Osteoblast (primary cell): ENCODE measurements at regions not wholly inside any gene's neighbourhood (a gene's known extent, or its start where the extent isn't known, plus 50 kb on each side); places are given as distances from the start of the nearest gene placed in this dataset.

ENCODE experiments used
- DNase-seq: peaks from one replicate; pipeline ENCODE4 v3.0.0; 2011; ENCODE audit warnings: low spot score, mixed read lengths; ENCODE audit not compliant: insufficient read length; ENCODE audit errors: missing footprints
- H2AFZ ChIP-seq: 2 replicates; pipeline ENCODE4 v1.6.0; 2011; ENCODE audit warnings: mild to moderate bottlenecking, low read length
- H3K27ac ChIP-seq: 2 replicates; pipeline ENCODE4 v1.5.1; 2011; ENCODE audit warnings: mild to moderate bottlenecking, low read depth, low read length, moderate library complexity
- H3K27me3 ChIP-seq: 2 replicates; pipeline ENCODE4 v1.6.0; 2012; ENCODE audit warnings: mild to moderate bottlenecking, control low read depth, inconsistent platforms, low read length, moderate library complexity; ENCODE audit not compliant: insufficient read depth
- H3K36me3 ChIP-seq: 2 replicates; pipeline ENCODE4 v1.5.1; 2011; ENCODE audit warnings: mild to moderate bottlenecking, low read length, control low read depth, moderate library complexity; ENCODE audit not compliant: insufficient read depth
- H3K4me1 ChIP-seq: 2 replicates; pipeline ENCODE4 v1.5.1; 2011; ENCODE audit warnings: mild to moderate bottlenecking, low read length, control low read depth, moderate library complexity; ENCODE audit not compliant: insufficient read depth
- H3K4me2 ChIP-seq: 2 replicates; pipeline ENCODE4 v1.6.0; 2011; ENCODE audit warnings: mild to moderate bottlenecking, low read length; ENCODE audit not compliant: insufficient read depth
- H3K4me3 ChIP-seq: fragments of 200-600 bp; sonication (generic); 3 replicates; pipeline ENCODE4 v1.5.1; 2012; ENCODE audit warnings: mild to moderate bottlenecking, low read length, inconsistent platforms; ENCODE audit not compliant: insufficient read depth
- H3K79me2 ChIP-seq: 2 replicates; pipeline ENCODE4 v1.6.0; 2012; ENCODE audit warnings: mild to moderate bottlenecking, low read length, control low read depth, inconsistent platforms; ENCODE audit not compliant: insufficient read depth
- H3K9me3 ChIP-seq: 2 replicates; pipeline ENCODE4 v1.5.1; 2011; ENCODE audit warnings: low read depth, low read length, control low read depth
- H4K20me1 ChIP-seq: 2 replicates; pipeline ENCODE4 v1.6.0; 2012; ENCODE audit warnings: mild to moderate bottlenecking, low read length, control low read depth; ENCODE audit not compliant: insufficient read depth
- CTCF ChIP-seq: IDR thresholded peaks from 2 replicates; pipeline ENCODE4 v1.5.1; 2011; ENCODE audit warnings: mild to moderate bottlenecking, low read depth, low read length, moderate library complexity; ENCODE audit errors: extremely low read depth

- Histone ChIP-seq H3K4me1 (peaks cover 5% of the 10 kb centered on the region), H3K4me3 (no peak overlapping the region), H3K27me3 (no peaks in the 10 kb centered on the region), H3K4me2 (no peak overlapping the region), H3K27ac (no peak overlapping the region), H2AFZ (no peak overlapping the region), H3K9me3 (no peaks in the 10 kb centered on the region), H3K79me2 (no peaks in the 10 kb centered on the region), H4K20me1 (no peaks in the 10 kb centered on the region), H3K36me3 (no peaks in the 10 kb centered on the region)
- TF ChIP-seq CTCF, result no peak
- DNase-seq, result no peak
These were observed 311.2 kb downstream of the DUSP6 start for GRCh38 chr12:89041078-89041477.

- no peak overlapping the region for H3K27ac ChIP-seq
- TF ChIP-seq CTCF, result no peak
- H3K4me1 ChIP-seq, result peaks cover 5% of the 10 kb centered on the region
- no peak overlapping the region for H3K4me3 ChIP-seq
- H3K36me3 ChIP-seq, result no peaks in the 10 kb centered on the region
- H3K4me2 ChIP-seq, result no peak overlapping the region
- H2AFZ ChIP-seq, result no peak overlapping the region
- DNase-seq, result peak; percentile 23
- H3K27me3 ChIP-seq, result no peaks in the 10 kb centered on the region
- H4K20me1 ChIP-seq, result no peaks in the 10 kb centered on the region
- H3K9me3 ChIP-seq, result no peaks in the 10 kb centered on the region
- H3K79me2 ChIP-seq, result no peaks in the 10 kb centered on the region
These were observed 311.9 kb downstream of the DUSP6 start for GRCh38 chr12:89040146-89040964.

- TF ChIP-seq CTCF, result no peak
- no peak overlapping the region for H3K27ac ChIP-seq
- H3K4me2 ChIP-seq, result no peak overlapping the region
- H3K79me2 ChIP-seq, result no peaks in the 10 kb centered on the region
- peaks cover 5% of the 10 kb centered on the region for H3K4me1 ChIP-seq
- no peak overlapping the region for H2AFZ ChIP-seq
- no peak overlapping the region for H3K4me3 ChIP-seq
- H3K27me3 ChIP-seq, result no peaks in the 10 kb centered on the region
- H4K20me1 ChIP-seq, result no peaks in the 10 kb centered on the region
- DNase-seq, result no peak
- H3K9me3 ChIP-seq, result no peaks in the 10 kb centered on the region
- no peaks in the 10 kb centered on the region for H3K36me3 ChIP-seq
These were observed 313.3 kb downstream of the DUSP6 start for GRCh38 chr12:89038831-89039512.

GRCh38 chr12:89033062-89033461 is 319.2 kb downstream of the DUSP6 start:
- H3K79me2 ChIP-seq, result no peaks in the 10 kb centered on the region
- H3K4me2 ChIP-seq, result no peak overlapping the region
- no peak overlapping the region for H2AFZ ChIP-seq
- no peaks in the 10 kb centered on the region for H3K27me3 ChIP-seq
- H4K20me1 ChIP-seq, result no peaks in the 10 kb centered on the region
- no peaks in the 10 kb centered on the region for H3K9me3 ChIP-seq
- no peak for DNase-seq
- H3K4me1 ChIP-seq, result no peaks in the 10 kb centered on the region
- no peak for TF ChIP-seq CTCF
- no peak overlapping the region for H3K27ac ChIP-seq
- H3K4me3 ChIP-seq, result no peak overlapping the region
- no peaks in the 10 kb centered on the region for H3K36me3 ChIP-seq
